VCaP (cell line): ENCODE measurements at regions not wholly inside any gene's neighbourhood (a gene's known extent, or its start where the extent isn't known, plus 50 kb on each side); places are given as distances from the start of the nearest gene placed in this dataset.
"Not testable (repeated sequence)": the region's sequence is repeated elsewhere in the genome, so short reads cannot be mapped to it uniquely, and the experiment has no call there.

Experiments used
- H3K27ac ChIP-seq: fragments of 450-650 bp; 2 replicates; pipeline ENCODE4 v1.5.1; 2017
- CTCF ChIP-seq: fragments of 450-650 bp; conservative IDR thresholded peaks from 2 replicates; pipeline ENCODE4 v1.5.1; 2017; ENCODE audit warnings: mild to moderate bottlenecking, moderate library complexity

GRCh38 chr13:32838945-32839344, 177.3 kb upstream of the KL start:
- H3K27ac ChIP-seq: peak overlapping the region; percentile 91
- TF ChIP-seq CTCF: no peak

GRCh38 chr13:32840113-32840512, 176.1 kb upstream of the KL start:
- no peak for TF ChIP-seq CTCF
- peak overlapping the region; percentile 91 for H3K27ac ChIP-seq

GRCh38 chr13:32840989-32841713, 175.1 kb upstream of the KL start:
- peak overlapping the region; percentile 2; the same call in 1 of the 2 replicates for H3K27ac ChIP-seq

GRCh38 chr13:32845952-32846950, 170.0 kb upstream of the KL start:
- TF ChIP-seq CTCF: no peak
- H3K27ac ChIP-seq: no peak overlapping the region

More at GRCh38 chr13:32840989-32841713, 175.1 kb upstream of the KL start:
- no peak for TF ChIP-seq CTCF

- not testable (repeated sequence) for H3K27ac ChIP-seq
Observed at GRCh38 chr13:32847976-32848375, 168.2 kb upstream of the KL start.

- no peak for TF ChIP-seq CTCF
- H3K27ac ChIP-seq: no peak overlapping the region
Observed at GRCh38 chr13:32849369-32849768, 166.9 kb upstream of the KL start.

- H3K27ac ChIP-seq: no peak overlapping the region
- no peak for TF ChIP-seq CTCF
Observed at GRCh38 chr13:32850316-32851052, 165.7 kb upstream of the KL start.
